HEK293T (cell line): ENCODE measurements at regions not wholly inside any gene's neighbourhood (a gene's known extent, or its start where the extent isn't known, plus 50 kb on each side); places are given as distances from the start of the nearest gene placed in this dataset.

ENCODE experiments used
- CTCF ChIA-PET: fragments of 350-600 bp; formaldehyde crosslinking; extraction: SDS; loops from one replicate; lab custom pipeline; 2021; ENCODE audit warnings: antibody characterized with exemption, inconsistent platforms; lab: Yijun Ruan, JAX
- POLR2A ChIA-PET: fragments of 350-600 bp; formaldehyde crosslinking; extraction: SDS; loops from one replicate; lab custom pipeline; 2020; ENCODE audit warnings: antibody characterized with exemption, inconsistent platforms; lab: Yijun Ruan, JAX
- DNase-seq: peaks from one replicate; pipeline ENCODE4 v3.0.0; 2012; ENCODE audit warnings: mixed read lengths; ENCODE audit errors: extremely low spot score
- ARNT ChIP-seq: fragments of 450-650 bp; IDR thresholded peaks from 2 replicates; pipeline ENCODE4 v1.6.1; 2017; ENCODE audit warnings: mild to moderate bottlenecking
- BHLHE40 ChIP-seq: fragments of 450-650 bp; IDR thresholded peaks from 2 replicates; pipeline ENCODE4 v1.6.1; 2016; ENCODE audit warnings: mild to moderate bottlenecking, moderate library complexity, borderline replicate concordance
- CTBP1 ChIP-seq: fragments of 450-650 bp; IDR thresholded peaks from 2 replicates; pipeline ENCODE4 v1.6.1; 2016; ENCODE audit warnings: borderline replicate concordance
- ELF4 ChIP-seq: fragments of 450-650 bp; IDR thresholded peaks from 2 replicates; pipeline ENCODE4 v1.6.1; 2017; ENCODE audit warnings: antibody characterized with exemption
- FOXA1 ChIP-seq: fragments of 450-650 bp; IDR thresholded peaks from 2 replicates; pipeline ENCODE4 v1.6.1; 2016; ENCODE audit warnings: mild to moderate bottlenecking
- FOXK2 ChIP-seq: fragments of 450-650 bp; IDR thresholded peaks from 2 replicates; pipeline ENCODE4 v1.6.1; 2016; ENCODE audit warnings: mild to moderate bottlenecking
- FOXM1 ChIP-seq: fragments of 450-650 bp; IDR thresholded peaks from 2 replicates; pipeline ENCODE4 v1.6.1; 2017; ENCODE audit warnings: mild to moderate bottlenecking, borderline replicate concordance
- HDGF ChIP-seq: fragments of 450-650 bp; IDR thresholded peaks from 2 replicates; pipeline ENCODE4 v1.6.1; 2017; ENCODE audit warnings: antibody characterized with exemption, borderline replicate concordance
- L3MBTL2 ChIP-seq: fragments of 450-650 bp; conservative IDR thresholded peaks from 2 replicates; pipeline ENCODE4 v1.6.1; 2016; ENCODE audit warnings: mild to moderate bottlenecking
- LEF1 ChIP-seq: fragments of 450-650 bp; IDR thresholded peaks from 2 replicates; pipeline ENCODE4 v1.6.1; 2017; ENCODE audit warnings: mild to moderate bottlenecking, borderline replicate concordance
- NFRKB ChIP-seq: fragments of 450-650 bp; IDR thresholded peaks from 2 replicates; pipeline ENCODE4 v1.6.1; 2016; ENCODE audit warnings: mild to moderate bottlenecking, moderate library complexity
- PKNOX1 ChIP-seq: fragments of 450-650 bp; IDR thresholded peaks from 2 replicates; pipeline ENCODE4 v1.6.1; 2016
- SP1 ChIP-seq: fragments of 450-650 bp; IDR thresholded peaks from 2 replicates; pipeline ENCODE4 v1.6.1; 2017
- SUZ12 ChIP-seq: fragments of 450-650 bp; IDR thresholded peaks from 2 replicates; pipeline ENCODE4 v1.6.1; 2016; ENCODE audit warnings: mild to moderate bottlenecking
- TARDBP ChIP-seq: fragments of 450-650 bp; IDR thresholded peaks from 2 replicates; pipeline ENCODE4 v1.6.1; 2016
- ZNF384 ChIP-seq: fragments of 450-650 bp; IDR thresholded peaks from 2 replicates; pipeline ENCODE4 v1.6.1; 2016

- ChIA-PET POLR2A (no interaction called here), CTCF (interaction anchor here (0.7 kb wide), 1 partner anchor 103 kb away, joined by 3 read pairs; no protein-coding TSS in a partner anchor)
- no peak for TF ChIP-seq NFRKB
- DNase-seq, result no peak
Observed at GRCh38 chr7:130999926-131000325, 265.9 kb upstream of the KLF14 start.

GRCh38 chr7:131000389-131000788, 266.4 kb upstream of the KLF14 start:
- ChIA-PET CTCF (no interaction called here), POLR2A (no interaction called here)
- TF ChIP-seq ARNT (no peak), ELF4 (no peak), BHLHE40 (no peak)
- no peak for DNase-seq

- TF ChIP-seq ELF4 (no peak), ARNT (no peak), NFRKB (no peak), SP1 (no peak), LEF1 (no peak), FOXK2 (no peak), CTBP1 (no peak), BHLHE40 (no peak), PKNOX1 (no peak), ZNF384 (no peak), SUZ12 (no peak), FOXA1 (no peak), FOXM1 (no peak), L3MBTL2 (no peak)
- CTCF ChIA-PET, result no interaction called here
- POLR2A ChIA-PET, result no interaction called here
- DNase-seq, result no peak
Observed at GRCh38 chr7:131000873-131001272, 266.9 kb upstream of the KLF14 start.

- no peak for DNase-seq
- TF ChIP-seq NFRKB (no peak), FOXK2 (no peak), TARDBP (no peak), ARNT (no peak), LEF1 (no peak), ZNF384 (no peak), SP1 (no peak), CTBP1 (no peak)
- ChIA-PET POLR2A (no interaction called here), CTCF (interaction anchor here (1.4 kb wide), 1 partner anchor 21 kb away, joined by 3 read pairs; no protein-coding TSS in a partner anchor)
Observed at GRCh38 chr7:131002600-131002999, 268.6 kb upstream of the KLF14 start.

GRCh38 chr7:131003634-131004033, 269.6 kb upstream of the KLF14 start:
- CTCF ChIA-PET, result interaction anchor here (0.6 to 1.2 kb wide), 2 partner anchors 43 to 85 kb away, joined by 3 read pairs; no protein-coding TSS in a partner anchor
- no peak for TF ChIP-seq HDGF
- TF ChIP-seq PKNOX1, result no peak
- TF ChIP-seq SP1, result no peak
- no peak for TF ChIP-seq SUZ12
- no peak for TF ChIP-seq FOXM1
- TF ChIP-seq NFRKB, result no peak
- TF ChIP-seq FOXK2, result no peak
- no peak for TF ChIP-seq L3MBTL2
- no peak for TF ChIP-seq LEF1
- no peak for TF ChIP-seq ELF4
- TF ChIP-seq ZNF384, result no peak
- no peak for TF ChIP-seq CTBP1
- TF ChIP-seq BHLHE40, result no peak
- no peak for TF ChIP-seq ARNT
- no peak for TF ChIP-seq TARDBP
- no peak for TF ChIP-seq FOXA1
- DNase-seq, result no peak
- POLR2A ChIA-PET, result no interaction called here

GRCh38 chr7:131004371-131004770, 270.4 kb upstream of the KLF14 start:
- no peak for TF ChIP-seq SP1
- TF ChIP-seq L3MBTL2, result no peak
- no peak for TF ChIP-seq SUZ12
- TF ChIP-seq CTBP1, result no peak
- TF ChIP-seq FOXA1, result no peak
- no peak for TF ChIP-seq PKNOX1
- TF ChIP-seq HDGF, result no peak
- ChIA-PET CTCF (interaction anchor here (0.6 to 1.2 kb wide), 2 partner anchors 44 to 86 kb away, joined by 3 read pairs; no protein-coding TSS in a partner anchor), POLR2A (no interaction called here)
- no peak for DNase-seq
